Right atrium auricular region (tissue), 2 donors: ENCODE measurements at regions not wholly inside any gene's neighbourhood (a gene's known extent, or its start where the extent isn't known, plus 50 kb on each side); places are given as distances from the start of the nearest gene placed in this dataset.

Experiments used
- DNase-seq: peaks from one replicate; pipeline ENCODE4 v3.0.0-alpha.2; 2019; ENCODE audit warnings: low spot score
- H3K27ac ChIP-seq, 2 donors: fragments of 200-600 bp; sonication (generic); 1 replicate in 1 of 2; 2 replicates in 1 of 2; pipeline ENCODE4 v1.5.1; 2016 to 2019
- H3K27me3 ChIP-seq, 2 donors: fragments of 200-600 bp; sonication (generic); one replicate each; pipeline versions ENCODE4 v1.5.1 to v1.6.0; 2017 to 2019
- H3K36me3 ChIP-seq: fragments of 200-600 bp; sonication (generic); one replicate; pipeline ENCODE4 v1.5.1; 2016
- H3K4me1 ChIP-seq, 2 donors: fragments of 200-600 bp; sonication (generic); one replicate each; pipeline versions ENCODE4 v1.5.1 to v1.6.0; 2017 to 2019
- H3K4me3 ChIP-seq, 2 donors: fragments of 200-600 bp; sonication (generic); 1 replicate in 1 of 2; 2 replicates in 1 of 2; pipeline ENCODE4 v1.5.1; 2017 to 2019; ENCODE audit warnings: mild to moderate bottlenecking in 1 of 2, moderate library complexity in 1 of 2
- H3K9me3 ChIP-seq, 2 donors: fragments of 200-600 bp; sonication (generic); one replicate each; pipeline ENCODE4 v1.5.1; 2019
- TF ChIP-seq, protein P1 (sequence below), 2 donors: fragments of 200-600 bp; sonication (generic); IDR thresholded peaks; one replicate each; pipeline ENCODE4 v1.5.1; 2019; ENCODE audit warnings: antibody characterized with exemption in 2 of 2

DNA sequence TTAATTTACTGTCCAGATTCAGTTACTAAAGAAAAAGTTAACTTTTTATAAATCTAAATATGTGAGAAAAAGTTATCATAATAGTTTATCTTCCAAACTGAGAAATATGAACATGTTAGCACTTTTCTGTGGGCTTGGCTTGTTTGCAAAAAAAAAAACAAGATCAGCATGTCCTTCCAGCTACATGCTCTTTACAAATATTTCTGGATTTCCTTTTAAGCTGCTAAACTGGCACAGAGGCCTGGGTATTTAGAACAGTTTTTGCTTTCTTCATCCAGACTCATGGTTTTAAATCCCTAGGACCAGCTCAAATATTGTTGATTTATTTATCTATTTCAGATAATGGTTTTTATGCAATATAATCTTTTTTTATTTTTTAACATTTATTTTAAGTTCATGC lies 1444.5 kb upstream of the FLRT2 start:
- DNase-seq: no peak
- no peak overlapping the region for H3K4me3 ChIP-seq
- H3K27me3 ChIP-seq: no peaks in the 10 kb centered on the region
- no peak overlapping the region for H3K27ac ChIP-seq
- no peaks in the 10 kb centered on the region for H3K9me3 ChIP-seq
- TF ChIP-seq, protein P1, sequence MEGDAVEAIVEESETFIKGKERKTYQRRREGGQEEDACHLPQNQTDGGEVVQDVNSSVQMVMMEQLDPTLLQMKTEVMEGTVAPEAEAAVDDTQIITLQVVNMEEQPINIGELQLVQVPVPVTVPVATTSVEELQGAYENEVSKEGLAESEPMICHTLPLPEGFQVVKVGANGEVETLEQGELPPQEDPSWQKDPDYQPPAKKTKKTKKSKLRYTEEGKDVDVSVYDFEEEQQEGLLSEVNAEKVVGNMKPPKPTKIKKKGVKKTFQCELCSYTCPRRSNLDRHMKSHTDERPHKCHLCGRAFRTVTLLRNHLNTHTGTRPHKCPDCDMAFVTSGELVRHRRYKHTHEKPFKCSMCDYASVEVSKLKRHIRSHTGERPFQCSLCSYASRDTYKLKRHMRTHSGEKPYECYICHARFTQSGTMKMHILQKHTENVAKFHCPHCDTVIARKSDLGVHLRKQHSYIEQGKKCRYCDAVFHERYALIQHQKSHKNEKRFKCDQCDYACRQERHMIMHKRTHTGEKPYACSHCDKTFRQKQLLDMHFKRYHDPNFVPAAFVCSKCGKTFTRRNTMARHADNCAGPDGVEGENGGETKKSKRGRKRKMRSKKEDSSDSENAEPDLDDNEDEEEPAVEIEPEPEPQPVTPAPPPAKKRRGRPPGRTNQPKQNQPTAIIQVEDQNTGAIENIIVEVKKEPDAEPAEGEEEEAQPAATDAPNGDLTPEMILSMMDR (IDR thresholded peaks at IDR 0.05): no peak
- no peaks in the 10 kb centered on the region for H3K4me1 ChIP-seq
- no peaks in the 10 kb centered on the region for H3K36me3 ChIP-seq

GRCh38 chr14:84086714-84087113 lies 1443.2 kb upstream of the FLRT2 start:
- DNase-seq: no peak
- no peaks in the 10 kb centered on the region for H3K9me3 ChIP-seq
- H3K4me3 ChIP-seq: no peak overlapping the region
- no peaks in the 10 kb centered on the region for H3K4me1 ChIP-seq
- H3K27ac ChIP-seq: no peak overlapping the region
- no peaks in the 10 kb centered on the region for H3K27me3 ChIP-seq
- TF ChIP-seq, protein P1 (IDR thresholded peaks at IDR 0.05): no peak
- H3K36me3 ChIP-seq: no peaks in the 10 kb centered on the region

DNA sequence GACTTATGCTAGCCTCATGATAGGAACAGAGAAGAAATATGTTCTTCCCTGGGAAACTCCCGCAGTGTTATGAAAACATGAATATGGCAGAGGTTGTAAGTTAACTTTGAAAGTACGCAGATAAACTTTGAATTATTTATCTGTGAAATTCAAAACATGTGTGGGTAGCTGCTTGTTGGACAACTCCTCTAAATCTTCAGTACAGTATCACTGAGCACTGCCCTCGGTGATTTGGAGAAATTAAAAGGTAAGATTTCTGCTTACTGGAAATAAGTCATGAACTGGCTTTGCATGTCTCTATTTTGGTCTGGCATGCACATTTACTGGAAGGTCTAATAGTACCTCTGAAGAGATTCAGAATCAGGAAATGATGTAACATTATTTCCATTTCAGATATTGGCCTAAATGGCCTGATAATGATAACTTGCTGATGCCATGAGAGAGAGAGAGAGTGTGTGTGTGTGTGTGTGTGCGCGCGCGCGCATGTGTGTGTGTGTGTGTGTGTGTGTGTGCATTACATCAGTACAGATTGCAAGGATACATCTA lies 1441.9 kb upstream of the FLRT2 start:
- DNase-seq: no peak
- TF ChIP-seq, protein P1 (IDR thresholded peaks at IDR 0.05): no peak
- H3K27ac ChIP-seq: no peak overlapping the region
- H3K27me3 ChIP-seq: no peaks in the 10 kb centered on the region
- H3K4me1 ChIP-seq: no peaks in the 10 kb centered on the region
- H3K4me3 ChIP-seq: no peak overlapping the region
- no peaks in the 10 kb centered on the region for H3K9me3 ChIP-seq
- H3K36me3 ChIP-seq: no peaks in the 10 kb centered on the region

- Histone ChIP-seq H3K9me3 (no peaks in the 10 kb centered on the region), H3K4me3 (no peak overlapping the region), H3K27ac (no peak overlapping the region), H3K4me1 (no peaks in the 10 kb centered on the region), H3K27me3 (no peaks in the 10 kb centered on the region), H3K36me3 (no peaks in the 10 kb centered on the region)
- TF ChIP-seq, protein P1 (IDR thresholded peaks at IDR 0.05): no peak
- no peak for DNase-seq
Measured at GRCh38 chr14:84090837-84091236, 1439.1 kb upstream of the FLRT2 start.

GRCh38 chr14:84095681-84096080 lies 1434.3 kb upstream of the FLRT2 start:
- no peaks in the 10 kb centered on the region for H3K36me3 ChIP-seq
- no peaks in the 10 kb centered on the region for H3K4me1 ChIP-seq
- H3K27me3 ChIP-seq: no peaks in the 10 kb centered on the region

More at GRCh38 chr14:84095681-84096080, 1434.3 kb upstream of the FLRT2 start:
- no peak for DNase-seq
- TF ChIP-seq, protein P1 (IDR thresholded peaks at IDR 0.05): no peak
- Histone ChIP-seq H3K4me3 (no peak overlapping the region), H3K27ac (no peak overlapping the region), H3K9me3 (peaks cover 0 to 8% of the 10 kb centered on the region in 2 donors)
